Smooth muscle cell (in vitro differentiated cells): ENCODE measurements at regions not wholly inside any gene's neighbourhood (a gene's known extent, or its start where the extent isn't known, plus 50 kb on each side); places are given as distances from the start of the nearest gene placed in this dataset.

Experiments
- DNase-seq: peaks from one replicate; lab custom pipeline; 2025; ENCODE audit not compliant: unreplicated experiment; lab: John Stamatoyannopoulos, UW
- H2AFZ ChIP-seq: fragments of 200-600 bp; sonication (generic); 2 replicates; pipeline ENCODE4 v1.6.0; 2016; ENCODE audit warnings: antibody characterized with exemption, low read depth, mild to moderate bottlenecking
- H3F3A ChIP-seq: fragments of 200-600 bp; sonication (generic); 2 replicates; pipeline ENCODE4 v1.6.0; 2017; ENCODE audit warnings: antibody characterized with exemption, low read depth
- H3K27ac ChIP-seq: fragments of 200-600 bp; sonication (generic); 2 replicates; pipeline ENCODE4 v1.5.1; 2016; ENCODE audit warnings: low read depth, mild to moderate bottlenecking
- H3K27me3 ChIP-seq: fragments of 200-600 bp; sonication (generic); 2 replicates; pipeline ENCODE4 v1.6.1; 2016; ENCODE audit warnings: low read depth, mild to moderate bottlenecking
- H3K36me3 ChIP-seq: fragments of 200-600 bp; sonication (generic); 2 replicates; pipeline ENCODE4 v1.5.1; 2016; ENCODE audit warnings: low read depth
- H3K4me1 ChIP-seq: fragments of 200-600 bp; sonication (generic); 2 replicates; pipeline ENCODE4 v1.5.1; 2016; ENCODE audit warnings: low read depth
- H3K4me2 ChIP-seq: fragments of 200-600 bp; sonication (generic); 2 replicates; pipeline ENCODE4 v1.6.0; 2016; ENCODE audit warnings: mild to moderate bottlenecking
- H3K4me3 ChIP-seq: fragments of 200-600 bp; sonication (generic); 2 replicates; pipeline ENCODE4 v1.5.1; 2016; ENCODE audit warnings: mild to moderate bottlenecking
- H3K79me2 ChIP-seq: fragments of 200-600 bp; sonication (generic); 2 replicates; pipeline ENCODE4 v1.6.0; 2016; ENCODE audit warnings: low read depth, mild to moderate bottlenecking
- H3K9ac ChIP-seq: fragments of 200-600 bp; sonication (generic); 2 replicates; pipeline ENCODE4 v1.6.0; 2016; ENCODE audit warnings: low read depth
- H3K9me3 ChIP-seq: fragments of 200-600 bp; sonication (generic); replicated peaks from 2 replicates; pipeline ENCODE4 v1.5.1; 2016; ENCODE audit warnings: low read depth
- H4K20me1 ChIP-seq: fragments of 200-600 bp; sonication (generic); 2 replicates; pipeline ENCODE4 v1.6.0; 2016; ENCODE audit warnings: low read depth
- WGBS: methylation state at CpG from one replicate; pipeline ENCODE4 v1.1.7; 2016; ENCODE audit warnings: low lambda C conversion rate; 5-methylcytosine and 5-hydroxymethylcytosine counted together
- TF ChIP-seq, protein P1 (sequence below): fragments of 200-600 bp; sonication (generic); IDR thresholded peaks from 2 replicates; pipeline ENCODE4 v1.5.1; 2017; ENCODE audit warnings: borderline replicate concordance, mild to moderate bottlenecking, antibody characterized with exemption; ENCODE audit not compliant: insufficient read depth, poor library complexity, severe bottlenecking

DNA sequence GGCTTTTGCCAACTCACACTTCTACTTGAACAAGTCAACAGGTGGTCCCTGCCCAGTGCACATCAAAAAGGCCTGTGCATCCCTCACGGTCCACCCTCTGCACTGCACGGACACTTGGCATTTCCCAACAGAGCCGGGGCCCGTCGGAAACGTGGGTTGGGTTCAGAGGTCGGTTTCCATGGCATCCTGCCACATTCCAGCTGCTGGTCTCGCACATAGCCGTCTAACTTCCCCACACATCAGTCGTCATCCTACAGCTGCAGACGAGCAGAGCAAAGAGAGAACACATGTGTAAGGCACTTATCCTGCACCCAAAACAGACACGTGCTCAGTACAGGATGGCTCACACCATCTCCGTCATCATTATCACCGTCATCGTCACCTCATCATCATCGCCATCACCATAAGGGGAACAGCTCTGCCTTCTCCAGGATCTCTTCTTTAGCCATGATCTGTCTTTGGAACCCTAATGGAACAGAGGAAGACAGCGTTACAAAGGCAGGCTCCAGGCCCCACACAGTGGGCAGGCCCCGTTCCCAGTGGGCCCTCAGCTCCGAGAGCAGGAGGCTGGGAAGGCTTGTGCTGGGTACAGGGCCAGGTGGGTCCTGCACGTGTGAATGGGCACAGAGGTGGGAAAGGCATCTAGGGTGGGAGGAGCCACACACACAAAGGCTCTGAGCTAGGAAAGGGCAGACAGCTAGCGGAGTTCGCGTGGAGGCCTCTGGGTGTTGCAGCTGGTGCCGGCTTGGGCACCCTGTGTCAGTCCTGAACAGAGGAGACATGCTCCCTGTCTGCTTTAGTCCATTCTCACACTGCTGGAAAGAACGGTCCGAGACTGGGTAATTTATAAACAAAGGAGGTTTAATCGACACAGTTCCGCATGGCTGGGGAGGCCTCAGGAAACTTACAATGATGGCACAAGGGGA lies 170.8 kb upstream of the SOX1 start:
- no peaks in the 10 kb centered on the region for H3K36me3 ChIP-seq
- no peak overlapping the region for H3K4me3 ChIP-seq
- H3K9me3 ChIP-seq = no peaks in the 10 kb centered on the region
- 90% methylated on average over 28 of the region's 28 CpGs for WGBS
- H3K27ac ChIP-seq = no peak overlapping the region
- no peaks in the 10 kb centered on the region for H3K79me2 ChIP-seq
- H4K20me1 ChIP-seq = no peaks in the 10 kb centered on the region
- H3K27me3 ChIP-seq = peaks cover 31% of the 10 kb centered on the region
- no peak overlapping the region for H3K4me2 ChIP-seq
- H3K4me1 ChIP-seq = peaks cover 13% of the 10 kb centered on the region
- no peak overlapping the region for H2AFZ ChIP-seq
- TF ChIP-seq, protein P1, sequence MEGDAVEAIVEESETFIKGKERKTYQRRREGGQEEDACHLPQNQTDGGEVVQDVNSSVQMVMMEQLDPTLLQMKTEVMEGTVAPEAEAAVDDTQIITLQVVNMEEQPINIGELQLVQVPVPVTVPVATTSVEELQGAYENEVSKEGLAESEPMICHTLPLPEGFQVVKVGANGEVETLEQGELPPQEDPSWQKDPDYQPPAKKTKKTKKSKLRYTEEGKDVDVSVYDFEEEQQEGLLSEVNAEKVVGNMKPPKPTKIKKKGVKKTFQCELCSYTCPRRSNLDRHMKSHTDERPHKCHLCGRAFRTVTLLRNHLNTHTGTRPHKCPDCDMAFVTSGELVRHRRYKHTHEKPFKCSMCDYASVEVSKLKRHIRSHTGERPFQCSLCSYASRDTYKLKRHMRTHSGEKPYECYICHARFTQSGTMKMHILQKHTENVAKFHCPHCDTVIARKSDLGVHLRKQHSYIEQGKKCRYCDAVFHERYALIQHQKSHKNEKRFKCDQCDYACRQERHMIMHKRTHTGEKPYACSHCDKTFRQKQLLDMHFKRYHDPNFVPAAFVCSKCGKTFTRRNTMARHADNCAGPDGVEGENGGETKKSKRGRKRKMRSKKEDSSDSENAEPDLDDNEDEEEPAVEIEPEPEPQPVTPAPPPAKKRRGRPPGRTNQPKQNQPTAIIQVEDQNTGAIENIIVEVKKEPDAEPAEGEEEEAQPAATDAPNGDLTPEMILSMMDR = no peak
- DNase-seq = no peak
- H3K9ac ChIP-seq = no peak overlapping the region
- H3F3A ChIP-seq = no peaks in the 10 kb centered on the region

DNA sequence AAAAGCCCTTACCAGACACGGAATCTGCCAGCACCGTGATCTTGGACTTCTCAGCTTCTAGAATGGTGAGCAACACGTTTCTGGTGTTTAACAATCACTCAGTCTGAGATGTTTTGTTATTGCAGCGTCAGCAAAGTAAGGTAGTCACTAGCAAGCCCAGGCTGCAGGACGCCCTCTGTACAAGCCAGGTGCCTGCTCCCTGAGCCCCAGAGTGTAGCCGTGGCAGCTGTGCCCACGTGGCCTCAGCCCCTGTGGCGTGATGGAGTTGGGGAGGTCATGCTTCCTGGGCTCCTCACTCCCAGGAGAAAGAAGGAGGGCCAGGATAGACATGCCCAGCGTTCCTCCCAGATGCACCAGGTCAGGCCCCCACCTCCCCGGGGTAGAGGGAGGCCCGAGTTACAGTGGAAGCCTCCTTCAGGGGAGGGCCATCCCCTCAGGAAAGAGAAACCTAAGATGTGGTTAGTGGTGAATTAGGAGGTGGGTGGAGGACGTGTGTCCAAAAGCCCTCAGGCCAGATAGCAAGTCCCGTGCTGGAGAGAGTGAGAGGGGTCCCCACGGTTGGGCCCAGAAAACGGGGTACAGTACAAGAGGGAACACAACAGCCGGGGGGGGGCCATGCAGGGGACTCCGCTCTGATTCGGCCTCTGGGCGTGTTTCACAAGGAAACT lies 169.6 kb upstream of the SOX1 start:
- Histone ChIP-seq H3K79me2 (no peaks in the 10 kb centered on the region), H3F3A (no peaks in the 10 kb centered on the region), H3K4me1 (peaks cover 13% of the 10 kb centered on the region), H3K9me3 (no peaks in the 10 kb centered on the region), H2AFZ (no peak overlapping the region), H3K27me3 (peaks cover 19% of the 10 kb centered on the region), H3K36me3 (no peaks in the 10 kb centered on the region), H3K4me2 (no peak overlapping the region), H3K27ac (no peak overlapping the region), H3K4me3 (no peak overlapping the region), H4K20me1 (no peaks in the 10 kb centered on the region), H3K9ac (no peak overlapping the region)
- no peak for DNase-seq
- WGBS = 74% methylated on average over 19 of the region's 19 CpGs
- TF ChIP-seq, protein P1 = no peak

DNA sequence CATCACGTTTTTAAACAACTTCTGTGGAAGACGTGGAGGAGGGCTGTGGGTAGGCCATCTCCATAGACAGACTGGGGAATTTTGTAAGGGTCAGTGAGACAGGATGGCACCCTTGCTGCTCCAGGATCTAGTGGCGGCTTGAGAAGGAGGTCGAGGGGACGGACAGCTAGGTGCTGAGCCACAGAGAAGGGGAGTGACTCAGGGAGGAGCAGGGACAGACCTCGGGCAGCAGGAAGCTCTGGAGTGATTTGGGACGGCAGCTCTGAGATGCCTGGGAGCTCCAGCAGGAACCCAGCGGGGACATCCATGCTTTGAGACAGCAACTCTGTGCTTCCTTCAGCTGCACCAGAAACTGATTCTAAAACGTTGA lies 169.1 kb upstream of the SOX1 start:
- 82% methylated on average over 9 of the region's 9 CpGs for WGBS
- Histone ChIP-seq H3K27me3 (peaks cover 14% of the 10 kb centered on the region), H3K36me3 (no peaks in the 10 kb centered on the region), H4K20me1 (no peaks in the 10 kb centered on the region), H3K9ac (no peak overlapping the region), H3K4me2 (no peak overlapping the region), H3F3A (no peaks in the 10 kb centered on the region), H3K27ac (no peak overlapping the region), H3K4me3 (no peak overlapping the region), H3K9me3 (no peaks in the 10 kb centered on the region), H2AFZ (no peak overlapping the region), H3K79me2 (no peaks in the 10 kb centered on the region), H3K4me1 (peaks cover 10% of the 10 kb centered on the region)
- TF ChIP-seq, protein P1 = no peak
- no peak for DNase-seq
